ENCODE measurements at regions not wholly inside any gene's neighbourhood (a gene's known extent, or its start where the extent isn't known, plus 50 kb on each side); places are given as distances from the start of the nearest gene placed in this dataset.

- DNase-seq (ENCODE audit: low spot score), result no peak
These were observed 57.0 kb downstream of the SEC61G start for GRCh38 chr7:54701982-54702381.

- no peak for DNase-seq (ENCODE audit: low spot score)
These were observed 59.3 kb downstream of the SEC61G start for GRCh38 chr7:54699715-54700114.

- DNase-seq (ENCODE audit: low spot score), result no peak
These were observed 61.3 kb downstream of the SEC61G start for GRCh38 chr7:54697659-54698186.

GRCh38 chr7:54690892-54691291 lies 68.1 kb downstream of the SEC61G start:
- DNase-seq (ENCODE audit: low spot score), result no peak

GRCh38 chr7:54690050-54690443 lies 69.0 kb downstream of the SEC61G start:
- no peak for DNase-seq (ENCODE audit: low spot score)

GRCh38 chr7:54689394-54690049 lies 69.5 kb downstream of the SEC61G start:
- DNase-seq (ENCODE audit: low spot score), result no peak

GRCh38 chr7:54687462-54688212 lies 71.4 kb downstream of the SEC61G start:
- DNase-seq (ENCODE audit: low spot score), result no peak

- no peak for DNase-seq (ENCODE audit: low spot score)
These were observed 78.5 kb downstream of the SEC61G start for GRCh38 chr7:54680377-54681005.

GRCh38 chr7:54679490-54679817 lies 79.6 kb downstream of the SEC61G start:
- DNase-seq (ENCODE audit: low spot score), result no peak

- DNase-seq (ENCODE audit: low spot score), result peak; percentile 12
These were observed 80.1 kb downstream of the SEC61G start for GRCh38 chr7:54678763-54679489.

- no peak for DNase-seq (ENCODE audit: low spot score)
These were observed 84.1 kb downstream of the SEC61G start for GRCh38 chr7:54674891-54675290.

- no peak for DNase-seq (ENCODE audit: low spot score)
These were observed 86.5 kb downstream of the SEC61G start for GRCh38 chr7:54672519-54672918.

GRCh38 chr7:54664235-54665228 lies 94.5 kb downstream of the SEC61G start:
- DNase-seq (ENCODE audit: low spot score), result no peak

GRCh38 chr7:54663603-54664234 lies 95.3 kb downstream of the SEC61G start:
- DNase-seq (ENCODE audit: low spot score), result no peak

- DNase-seq (ENCODE audit: low spot score), result no peak
These were observed 95.8 kb downstream of the SEC61G start for GRCh38 chr7:54663186-54663585.

- no peak for DNase-seq (ENCODE audit: low spot score)
These were observed 96.3 kb downstream of the SEC61G start for GRCh38 chr7:54662701-54663100.

- no peak for DNase-seq (ENCODE audit: low spot score)
These were observed 105.1 kb downstream of the SEC61G start for GRCh38 chr7:54653905-54654304.

GRCh38 chr7:54643064-54643463 lies 100.9 kb downstream of the VSTM2A start:
- DNase-seq (ENCODE audit: low spot score), result no peak

GRCh38 chr7:54637712-54638396 lies 95.7 kb downstream of the VSTM2A start:
- no peak for DNase-seq (ENCODE audit: low spot score)

- DNase-seq (ENCODE audit: low spot score), result no peak
These were observed 90.5 kb downstream of the VSTM2A start for GRCh38 chr7:54632696-54633095.

Data from HT-29 (cell line).